B cell (primary cell): ENCODE measurements at regions not wholly inside any gene's neighbourhood (a gene's known extent, or its start where the extent isn't known, plus 50 kb on each side); places are given as distances from the start of the nearest gene placed in this dataset.

Experiments
- ATAC-seq: fragments of 200-7000 bp; cut with Tn5 transposase; one replicate; pipeline ENCODE4 v1.10.0; 2021; ENCODE audit warnings: low read depth, mild to moderate bottlenecking, moderate number of reproducible peaks, moderate library complexity
- CTCF ChIA-PET: fragments of 350-600 bp; sonication (Branson Sonifier 250); formaldehyde crosslinking; loops from one replicate; lab custom pipeline; 2021; ENCODE audit warnings: antibody characterized with exemption, inconsistent platforms; lab: Charles Lee
- POLR2A ChIA-PET: fragments of 350-600 bp; sonication (Branson Sonifier 250); formaldehyde crosslinking; loops from one replicate; lab custom pipeline; 2021; ENCODE audit warnings: antibody characterized with exemption; lab: Charles Lee
- DNase-seq: peaks from one replicate; pipeline ENCODE4 v3.0.0; 2013
- H2AFZ ChIP-seq: 2 replicates; pipeline ENCODE4 v1.6.1; 2012; ENCODE audit warnings: mild to moderate bottlenecking, low read depth, low read length; ENCODE audit not compliant: insufficient read depth, poor library complexity, severe bottlenecking
- H3K27ac ChIP-seq, 2 donors: 1 replicate in 1 of 2; 2 replicates in 1 of 2; pipeline ENCODE4 v1.5.1; 2012 to 2013; ENCODE audit warnings: low read length in 2 of 2, mild to moderate bottlenecking in 2 of 2, moderate library complexity in 1 of 2
- H3K27me3 ChIP-seq, 4 experiments: fragments of 200-600 bp in 1 of 4; sonication (generic) in 1 of 4; replicated peaks in 1 of 4; 1 replicate in 2 of 4; 2 replicates in 2 of 4; pipeline versions ENCODE4 v1.6.1 to v1.7.0; 2013 to 2016; ENCODE audit warnings: low read length in 3 of 4, mild to moderate bottlenecking in 2 of 4, mixed read lengths in 1 of 4, moderate library complexity in 1 of 4; ENCODE audit not compliant: insufficient read depth in 4 of 4, control insufficient read depth in 3 of 4; ENCODE audit errors: control extremely low read depth in 1 of 4
- H3K36me3 ChIP-seq, 2 experiments: replicated peaks in 1 of 2; 1 replicate in 1 of 2; 2 replicates in 1 of 2; pipeline versions ENCODE4 v1.6.1 to v1.7.1; 2013; ENCODE audit warnings: low read length in 1 of 2; ENCODE audit not compliant: insufficient read depth in 2 of 2, control insufficient read depth in 1 of 2; ENCODE audit errors: control extremely low read depth in 1 of 2, extremely low read depth in 1 of 2
- H3K4me1 ChIP-seq, 2 donors: fragments of 200-600 bp in 1 of 2; sonication (generic) in 1 of 2; 1 replicate in 1 of 2; 2 replicates in 1 of 2; pipeline versions ENCODE4 v1.5.1 to v1.6.1; 2013 to 2017; ENCODE audit warnings: low read length in 2 of 2; ENCODE audit not compliant: control insufficient read depth in 2 of 2, insufficient read depth in 2 of 2
- H3K4me2 ChIP-seq: replicated peaks from 2 replicates; pipeline ENCODE3; 2012; ENCODE audit warnings: mild to moderate bottlenecking, low read depth, low read length; ENCODE audit not compliant: poor library complexity, severe bottlenecking
- H3K4me3 ChIP-seq, 5 experiments: fragments of 200-600 bp in 1 of 5; sonication (generic) in 1 of 5; 1 replicate in 3 of 5; 2 replicates in 2 of 5; pipeline versions ENCODE4 v1.5.1 to v1.7.0; 2011 to 2016; ENCODE audit warnings: low read length in 4 of 5, mild to moderate bottlenecking in 4 of 5, low read depth in 2 of 5, control low read depth in 1 of 5, moderate library complexity in 1 of 5; ENCODE audit not compliant: insufficient read depth in 1 of 5; ENCODE audit errors: control extremely low read depth in 1 of 5, extremely low read depth in 1 of 5
- H3K79me2 ChIP-seq: fragments of 200-600 bp; sonication (generic); one replicate; pipeline ENCODE4 v1.6.0; 2016; ENCODE audit warnings: low read length; ENCODE audit not compliant: control insufficient read depth, insufficient read depth
- H3K9ac ChIP-seq: fragments of 200-600 bp; sonication (generic); 2 replicates; pipeline ENCODE4 v1.6.1; 2017; ENCODE audit warnings: mild to moderate bottlenecking, low read length, moderate library complexity
- H3K9me3 ChIP-seq, 3 donors: one replicate each; pipeline versions ENCODE4 v1.6.1 to v1.7.1; 2013; ENCODE audit warnings: low read length in 2 of 3; ENCODE audit not compliant: control insufficient read depth in 2 of 3, insufficient read depth in 1 of 3; ENCODE audit errors: control extremely low read depth in 1 of 3
- H4K20me1 ChIP-seq: 2 replicates; pipeline ENCODE4 v1.6.0; 2012; ENCODE audit warnings: mild to moderate bottlenecking, low read length; ENCODE audit not compliant: insufficient read depth, control insufficient read depth, poor library complexity, severe bottlenecking
- H3K27ac Mint-ChIP-seq: one replicate; pipeline ENCODE4 v1.8.0; 2021; ENCODE audit warnings: mixed read lengths
- H3K27me3 Mint-ChIP-seq: one replicate; pipeline ENCODE4 v1.8.0; 2021; ENCODE audit warnings: mixed read lengths
- H3K4me1 Mint-ChIP-seq: one replicate; pipeline ENCODE4 v1.8.0; 2021; ENCODE audit warnings: mixed read lengths
- H3K4me3 Mint-ChIP-seq: one replicate; pipeline ENCODE4 v1.8.0; 2021; ENCODE audit warnings: mixed read lengths
- H3K9me3 Mint-ChIP-seq: one replicate; pipeline ENCODE4 v1.8.0; 2022; ENCODE audit warnings: mixed read lengths; ENCODE audit not compliant: insufficient read depth
- CTCF ChIP-seq: fragments of 200-600 bp; IDR thresholded peaks from one replicate; pipeline ENCODE4 v1.8.0; 2022; ENCODE audit warnings: antibody characterized with exemption, mild to moderate bottlenecking
- EZH2 ChIP-seq: IDR thresholded peaks from 2 replicates; pipeline ENCODE4 v1.6.1; 2012; ENCODE audit warnings: borderline replicate concordance, low read depth, mild to moderate bottlenecking, moderate library complexity, low read length; ENCODE audit not compliant: insufficient read depth, poor library complexity, severe bottlenecking
- WGBS: methylation state at CpG from one replicate; pipeline ENCODE4 v1.1.5; 2013; ENCODE audit warnings: missing lambda C conversion rate; ENCODE audit not compliant: insufficient coverage; 5-methylcytosine and 5-hydroxymethylcytosine counted together
- intact Hi-C: fragments of 100-400 bp; cut with micrococcal nuclease; formaldehyde crosslinking; loops from one replicate; pipeline ENCODE4 v1.10.0; 2022

GRCh38 chr3:116969135-116969534 is 259.6 kb downstream of the TUSC7 start:
- Histone ChIP-seq H3K4me1 (no peaks in the 10 kb centered on the region), H3K27ac (no peak overlapping the region), H3K9ac (no peak overlapping the region), H3K4me3 (no peak overlapping the region), H3K36me3 (no peaks in the 10 kb centered on the region), H3K4me2 (no peak overlapping the region), H3K79me2 (no peaks in the 10 kb centered on the region), H2AFZ (no peak overlapping the region), H4K20me1 (no peaks in the 10 kb centered on the region), H3K9me3 (no peaks in the 10 kb centered on the region), H3K27me3 (no peaks in the 10 kb centered on the region)
- Mint-ChIP-seq H3K4me1 (no peaks in the 10 kb centered on the region), H3K9me3 (no peaks in the 10 kb centered on the region), H3K27me3 (no peaks in the 10 kb centered on the region), H3K4me3 (no peak overlapping the region), H3K27ac (no peak overlapping the region)
- TF ChIP-seq EZH2 (no peak), CTCF (no peak)
- ChIA-PET CTCF (no interaction called here), POLR2A (no interaction called here)
- ATAC-seq (no peak), DNase-seq (no peak)
- WGBS = 86% methylated on average over 1 of the region's 6 CpGs
- intact Hi-C loops = no loop called here

DNA sequence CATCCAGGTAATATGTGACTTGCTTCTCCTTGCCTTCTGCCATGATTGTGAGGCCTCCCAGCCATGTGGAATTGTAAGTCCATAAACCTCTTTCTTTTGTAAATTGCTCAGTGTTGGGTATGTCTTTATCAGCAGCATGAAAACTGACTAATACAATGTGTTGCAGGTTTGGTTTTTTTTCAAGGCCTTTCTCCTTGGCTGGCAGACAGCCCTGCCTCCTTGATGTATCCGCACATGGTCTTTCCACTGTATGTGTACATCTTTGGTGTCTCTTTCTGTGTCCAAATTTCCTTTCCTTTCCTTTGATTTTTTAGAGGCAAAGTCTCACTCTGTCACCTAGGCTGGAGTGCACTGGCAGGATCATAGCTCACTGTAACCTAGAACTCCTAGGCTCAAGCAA is 260.1 kb downstream of the TUSC7 start:
- Histone ChIP-seq H3K9me3 (no peaks in the 10 kb centered on the region), H3K4me3 (no peak overlapping the region), H3K9ac (no peak overlapping the region), H3K36me3 (no peaks in the 10 kb centered on the region), H3K79me2 (no peaks in the 10 kb centered on the region), H3K4me1 (no peaks in the 10 kb centered on the region), H3K27me3 (no peaks in the 10 kb centered on the region), H2AFZ (no peak overlapping the region), H3K27ac (no peak overlapping the region), H4K20me1 (no peaks in the 10 kb centered on the region), H3K4me2 (no peak overlapping the region)
- Mint-ChIP-seq H3K27ac (no peak overlapping the region), H3K4me1 (no peaks in the 10 kb centered on the region), H3K4me3 (no peak overlapping the region), H3K27me3 (no peaks in the 10 kb centered on the region), H3K9me3 (no peaks in the 10 kb centered on the region)
- WGBS = 100% methylated on average over 1 of the region's 1 CpG
- intact Hi-C loops = no loop called here
- DNase-seq (no peak), ATAC-seq (no peak)
- CTCF ChIA-PET = no interaction called here
- POLR2A ChIA-PET = no interaction called here
- no peak for TF ChIP-seq CTCF
- no peak for TF ChIP-seq EZH2
